ENCODE measurements at regions not wholly inside any gene's neighbourhood (a gene's known extent, or its start where the extent isn't known, plus 50 kb on each side); places are given as distances from the start of the nearest gene placed in this dataset.
"Not testable (repeated sequence)": the region's sequence is repeated elsewhere in the genome, so short reads cannot be mapped to it uniquely, and the experiment has no call there.

DNA sequence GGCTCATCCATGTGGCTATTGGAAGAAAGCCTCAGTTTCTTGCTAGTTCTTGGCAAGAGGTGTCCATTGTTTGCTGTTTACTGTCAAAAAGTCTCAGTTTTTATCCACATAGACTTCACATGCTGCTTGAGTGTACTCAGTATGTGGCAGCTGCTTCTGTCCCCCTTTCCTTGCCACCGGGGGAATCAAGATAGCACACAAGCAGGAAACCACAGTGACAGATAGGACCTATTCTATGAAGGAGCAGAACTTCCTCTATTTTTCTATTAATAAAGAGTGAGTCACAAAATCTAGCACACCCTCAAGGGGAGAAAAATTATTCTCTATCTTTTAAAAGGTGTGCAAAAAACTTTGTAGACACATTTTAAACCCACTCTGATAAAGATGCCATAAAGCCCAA is 121.4 kb upstream of the GMNC start:
- peak; percentile 49 for DNase-seq

DNA sequence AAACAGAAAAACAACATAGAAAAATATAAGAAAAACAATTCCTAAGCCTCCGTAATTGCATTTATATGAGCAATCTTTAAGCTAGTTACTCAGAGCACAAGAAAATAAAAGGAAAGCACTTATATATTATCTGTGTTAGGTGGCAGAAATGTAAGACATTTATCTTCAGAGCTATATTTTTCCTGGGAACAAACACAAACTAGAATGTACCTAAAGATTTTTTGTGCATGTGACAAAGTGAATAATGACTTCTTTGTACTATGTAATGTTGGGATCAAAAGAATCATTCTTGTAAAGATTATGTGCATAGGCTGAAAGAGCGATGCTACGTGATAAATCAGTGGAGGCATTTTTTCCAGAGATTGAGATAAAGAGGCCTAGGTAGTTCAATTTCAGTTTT is 111.3 kb upstream of the GMNC start:
- DNase-seq = no peak

GRCh38 chr3:190972840-190973270 is 110.4 kb upstream of the GMNC start:
- no peak for DNase-seq

- no peak for DNase-seq
Observed at GRCh38 chr3:190972196-190972595, 109.7 kb upstream of the GMNC start.

- DNase-seq = no peak
Observed at GRCh38 chr3:190970560-190970959, 108.1 kb upstream of the GMNC start.

- DNase-seq = no peak
Observed at GRCh38 chr3:190968616-190969015, 106.1 kb upstream of the GMNC start.

- not testable (repeated sequence) for DNase-seq
Observed at GRCh38 chr3:190964931-190965330, 102.4 kb upstream of the GMNC start.

- no peak for DNase-seq
Observed at GRCh38 chr3:190959077-190959476, 96.6 kb upstream of the GMNC start.

GRCh38 chr3:190941694-190942260 is 79.3 kb upstream of the GMNC start:
- no peak for DNase-seq

DNA sequence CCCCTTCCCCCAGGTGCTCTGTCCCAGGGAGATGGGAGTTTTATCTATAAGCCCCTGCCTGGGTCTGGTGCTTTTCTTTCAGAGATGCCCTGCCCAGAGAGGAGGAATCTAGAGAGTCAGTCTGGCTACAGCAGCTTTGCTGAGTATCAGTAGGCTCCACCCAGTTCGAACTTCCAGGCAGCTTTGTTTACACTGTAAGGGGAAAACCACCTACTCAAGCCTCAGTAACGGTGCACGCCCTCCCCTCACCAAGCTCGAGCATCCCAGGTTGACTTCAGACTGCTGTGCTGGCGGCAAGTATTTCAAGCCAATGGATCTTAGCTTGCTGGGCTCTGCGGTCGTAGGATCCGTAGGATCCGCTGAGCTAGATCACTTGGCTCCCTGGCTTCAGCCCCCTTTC is 72.1 kb upstream of the GMNC start:
- DNase-seq = not testable (repeated sequence)

GRCh38 chr3:190926619-190927018 is 64.1 kb upstream of the GMNC start:
- no peak for DNase-seq

DNA sequence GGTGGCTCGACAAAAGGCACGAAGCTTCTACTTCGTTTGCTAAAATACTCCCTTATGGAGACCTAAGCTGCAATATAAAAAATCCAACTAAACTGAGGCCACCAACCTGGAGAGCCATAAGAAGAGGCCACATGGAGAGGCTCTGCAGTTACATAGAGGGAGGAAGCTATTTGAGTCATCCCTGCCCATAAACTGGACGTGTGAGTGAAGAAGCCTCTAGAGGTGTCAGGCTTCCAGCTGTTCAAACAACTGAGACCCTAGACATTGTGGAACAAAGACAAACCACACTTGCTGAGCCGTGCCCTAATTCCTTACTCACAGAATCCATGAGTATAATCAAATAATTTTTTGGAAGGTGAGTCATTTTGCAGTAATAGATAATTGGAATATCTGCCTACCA is 50.2 kb upstream of the GMNC start:
- no peak for DNase-seq
